ENCODE measurements at regions not wholly inside any gene's neighbourhood (a gene's known extent, or its start where the extent isn't known, plus 50 kb on each side); places are given as distances from the start of the nearest gene placed in this dataset.

DNA sequence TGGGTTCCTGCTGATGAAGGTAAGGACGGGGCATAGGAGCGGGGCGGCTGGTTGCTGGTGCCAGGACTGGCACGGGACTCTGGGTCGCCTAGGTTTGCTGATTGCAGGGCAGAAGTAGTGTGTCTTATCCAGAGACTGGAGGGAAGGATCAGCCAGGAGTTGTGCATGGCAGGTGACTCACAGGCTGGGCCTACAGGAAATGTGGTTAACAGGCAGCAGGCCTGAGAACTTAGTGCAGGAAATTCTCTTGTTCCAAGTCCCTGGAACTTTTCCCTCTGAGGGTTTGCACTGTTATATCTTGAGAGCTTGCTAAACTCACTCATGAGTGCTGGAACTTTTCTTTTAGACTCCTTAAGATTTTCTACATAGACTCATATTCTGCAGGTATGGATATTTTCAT is 95.1 kb downstream of the ANXA2R start:
- TF ChIP-seq, protein P1, sequence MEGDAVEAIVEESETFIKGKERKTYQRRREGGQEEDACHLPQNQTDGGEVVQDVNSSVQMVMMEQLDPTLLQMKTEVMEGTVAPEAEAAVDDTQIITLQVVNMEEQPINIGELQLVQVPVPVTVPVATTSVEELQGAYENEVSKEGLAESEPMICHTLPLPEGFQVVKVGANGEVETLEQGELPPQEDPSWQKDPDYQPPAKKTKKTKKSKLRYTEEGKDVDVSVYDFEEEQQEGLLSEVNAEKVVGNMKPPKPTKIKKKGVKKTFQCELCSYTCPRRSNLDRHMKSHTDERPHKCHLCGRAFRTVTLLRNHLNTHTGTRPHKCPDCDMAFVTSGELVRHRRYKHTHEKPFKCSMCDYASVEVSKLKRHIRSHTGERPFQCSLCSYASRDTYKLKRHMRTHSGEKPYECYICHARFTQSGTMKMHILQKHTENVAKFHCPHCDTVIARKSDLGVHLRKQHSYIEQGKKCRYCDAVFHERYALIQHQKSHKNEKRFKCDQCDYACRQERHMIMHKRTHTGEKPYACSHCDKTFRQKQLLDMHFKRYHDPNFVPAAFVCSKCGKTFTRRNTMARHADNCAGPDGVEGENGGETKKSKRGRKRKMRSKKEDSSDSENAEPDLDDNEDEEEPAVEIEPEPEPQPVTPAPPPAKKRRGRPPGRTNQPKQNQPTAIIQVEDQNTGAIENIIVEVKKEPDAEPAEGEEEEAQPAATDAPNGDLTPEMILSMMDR (conservative IDR thresholded peaks at IDR 0.05; ENCODE audit: low read depth, low read length), result no peak
- TF ChIP-seq EZH2 (IDR thresholded peaks at IDR 0.05; ENCODE audit: borderline replicate concordance, low read depth, low read length, poor library complexity, severe bottlenecking), result no peak
